H9 (cell line): ENCODE measurements at regions not wholly inside any gene's neighbourhood (a gene's known extent, or its start where the extent isn't known, plus 50 kb on each side); places are given as distances from the start of the nearest gene placed in this dataset.
"Not testable (repeated sequence)": the region's sequence is repeated elsewhere in the genome, so short reads cannot be mapped to it uniquely, and the experiment has no call there.

Experiments
- DNase-seq: peaks from one replicate; pipeline ENCODE4 v3.0.0-alpha.2; 2017
- H2AFZ ChIP-seq: one replicate; pipeline ENCODE4 v1.6.1; 2013; ENCODE audit warnings: mild to moderate bottlenecking, low read length, control low read depth, moderate library complexity
- H2AK5ac ChIP-seq: 2 replicates; pipeline ENCODE4 v1.6.1; 2013; ENCODE audit warnings: low read length, control low read depth, mixed read lengths; ENCODE audit not compliant: insufficient read length
- H2BK120ac ChIP-seq: one replicate; pipeline ENCODE4 v1.6.1; 2013; ENCODE audit warnings: low read depth, mild to moderate bottlenecking, low read length, control low read depth, inconsistent platforms; ENCODE audit not compliant: poor library complexity, severe bottlenecking
- H2BK12ac ChIP-seq: 2 replicates; pipeline ENCODE4 v1.6.1; 2013; ENCODE audit warnings: low read length, control low read depth, mixed read lengths, low read depth; ENCODE audit not compliant: insufficient read length
- H2BK15ac ChIP-seq: 2 replicates; pipeline ENCODE4 v1.6.1; 2013; ENCODE audit warnings: low read depth, low read length, control low read depth
- H2BK20ac ChIP-seq: one replicate; pipeline ENCODE4 v1.6.1; 2013; ENCODE audit warnings: low read depth, mild to moderate bottlenecking, low read length, control low read depth, inconsistent platforms; ENCODE audit not compliant: poor library complexity, severe bottlenecking
- H2BK5ac ChIP-seq: 2 replicates; pipeline ENCODE4 v1.6.1; 2013; ENCODE audit warnings: low read length, control low read depth, mixed read lengths; ENCODE audit not compliant: insufficient read length
- H3K14ac ChIP-seq: 2 replicates; pipeline ENCODE4 v1.6.1; 2013; ENCODE audit warnings: low read length, control low read depth; ENCODE audit not compliant: insufficient read depth
- H3K18ac ChIP-seq: 2 replicates; pipeline ENCODE4 v1.6.1; 2013; ENCODE audit warnings: low read depth, mild to moderate bottlenecking, mixed read lengths, low read length, control low read depth; ENCODE audit not compliant: insufficient read length
- H3K23ac ChIP-seq: 2 replicates; pipeline ENCODE4 v1.6.1; 2013; ENCODE audit warnings: low read length, control low read depth, mixed read lengths, low read depth; ENCODE audit not compliant: insufficient read length
- H3K23me2 ChIP-seq: 2 replicates; pipeline ENCODE4 v1.6.1; 2013; ENCODE audit warnings: low read depth, mild to moderate bottlenecking, mixed read lengths, low read length, control low read depth; ENCODE audit not compliant: insufficient read length, poor library complexity, severe bottlenecking
- H3K27ac ChIP-seq: 2 replicates; pipeline ENCODE4 v1.5.1; 2013; ENCODE audit warnings: low read length, control low read depth, mixed read lengths, low read depth; ENCODE audit not compliant: insufficient read length
- H3K27me3 ChIP-seq: 2 replicates; pipeline ENCODE4 v1.6.1; 2013; ENCODE audit warnings: low read length, control low read depth, inconsistent platforms; ENCODE audit not compliant: insufficient read depth
- H3K4ac ChIP-seq: 2 replicates; pipeline ENCODE4 v1.6.1; 2013; ENCODE audit warnings: low read depth, mild to moderate bottlenecking, control low read depth, inconsistent platforms, low read length, moderate library complexity
- H3K4me1 ChIP-seq: 2 replicates; pipeline ENCODE4 v1.6.1; 2013; ENCODE audit warnings: low read length, control low read depth, inconsistent platforms; ENCODE audit not compliant: insufficient read depth
- H3K4me2 ChIP-seq: 2 replicates; pipeline ENCODE4 v1.6.1; 2013; ENCODE audit warnings: low read length, control low read depth, mixed read lengths; ENCODE audit not compliant: insufficient read length, insufficient read depth
- H3K56ac ChIP-seq: 2 replicates; pipeline ENCODE4 v1.6.1; 2013; ENCODE audit warnings: low read depth, mild to moderate bottlenecking, mixed read lengths, low read length, control low read depth; ENCODE audit not compliant: insufficient read length
- H3K79me1 ChIP-seq: 2 replicates; pipeline ENCODE4 v1.6.1; 2013; ENCODE audit warnings: low read depth, mild to moderate bottlenecking, moderate library complexity, low read length, control low read depth, inconsistent platforms; ENCODE audit not compliant: insufficient read depth, poor library complexity, severe bottlenecking
- H3K79me2 ChIP-seq: 2 replicates; pipeline ENCODE4 v1.6.1; 2013; ENCODE audit warnings: low read length, control low read depth, inconsistent platforms; ENCODE audit not compliant: insufficient read depth
- H3K9ac ChIP-seq: 2 replicates; pipeline ENCODE4 v1.6.1; 2013; ENCODE audit warnings: low read length, control low read depth, mixed read lengths; ENCODE audit not compliant: insufficient read length; ENCODE audit errors: extremely low read depth
- H3K9me3 ChIP-seq: one replicate; pipeline ENCODE4 v1.6.1; 2013; ENCODE audit warnings: low read depth, low read length, inconsistent platforms; ENCODE audit not compliant: control insufficient read depth
- H3T11ph ChIP-seq: one replicate; pipeline ENCODE4 v1.6.1; 2013; ENCODE audit warnings: mild to moderate bottlenecking, low read length, control low read depth, inconsistent platforms
- H4K20me1 ChIP-seq: one replicate; pipeline ENCODE4 v1.6.1; 2013; ENCODE audit not compliant: control insufficient read depth, insufficient read length, insufficient read depth
- H4K5ac ChIP-seq: 2 replicates; pipeline ENCODE4 v1.6.1; 2013; ENCODE audit warnings: low read depth, mild to moderate bottlenecking, mixed read lengths, low read length, control low read depth; ENCODE audit not compliant: insufficient read length
- H4K8ac ChIP-seq: replicated peaks from 2 replicates; pipeline ENCODE4 v1.6.1; 2013; ENCODE audit warnings: low read length, control low read depth, mixed read lengths, low read depth; ENCODE audit not compliant: insufficient read length
- H4K91ac ChIP-seq: 2 replicates; pipeline ENCODE4 v1.6.1; 2013; ENCODE audit warnings: low read depth, mild to moderate bottlenecking, moderate library complexity, mixed read lengths, low read length, control low read depth; ENCODE audit not compliant: insufficient read length
- H3K27ac Mint-ChIP-seq, 3 experiments: 2 replicates in 2 of 3; 3 replicates in 1 of 3; pipeline ENCODE4 v1.8.0; 2020 to 2021; ENCODE audit warnings: mixed read lengths in 3 of 3, mild to moderate bottlenecking in 1 of 3, moderate library complexity in 1 of 3
- H3K27me3 Mint-ChIP-seq: 2 replicates; pipeline ENCODE4 v1.8.0; 2021; ENCODE audit warnings: low read depth, mild to moderate bottlenecking, moderate library complexity, mixed read lengths
- H3K36me3 Mint-ChIP-seq, 3 experiments: 2 replicates in 2 of 3; 3 replicates in 1 of 3; pipeline ENCODE4 v1.8.0; 2020 to 2021; ENCODE audit warnings: low read depth in 3 of 3, mixed read lengths in 3 of 3; ENCODE audit not compliant: insufficient read depth in 1 of 3
- H3K4me1 Mint-ChIP-seq, 2 experiments: 2 replicates each; pipeline ENCODE4 v1.8.0; 2020; ENCODE audit warnings: mixed read lengths in 2 of 2
- H3K4me3 Mint-ChIP-seq, 2 experiments: 2 replicates in 1 of 2; 3 replicates in 1 of 2; pipeline ENCODE4 v1.8.0; 2020 to 2021; ENCODE audit warnings: mild to moderate bottlenecking in 2 of 2, mixed read lengths in 2 of 2, moderate library complexity in 1 of 2
- H3K9me3 Mint-ChIP-seq, 2 experiments: 2 replicates in 1 of 2; 3 replicates in 1 of 2; pipeline ENCODE4 v1.8.0; 2020; ENCODE audit warnings: mild to moderate bottlenecking in 2 of 2, mixed read lengths in 2 of 2, moderate library complexity in 1 of 2
- WGBS: extraction: QIAGEN DNeasy Blood & Tissue Kit; methylation state at CpG from one replicate; pipeline ENCODE4 v1.1.7; 2013; ENCODE audit warnings: missing lambda C conversion rate, low lambda C conversion rate, mixed read lengths; ENCODE audit not compliant: insufficient read length; ENCODE audit errors: extremely low coverage; 5-methylcytosine and 5-hydroxymethylcytosine counted together

DNA sequence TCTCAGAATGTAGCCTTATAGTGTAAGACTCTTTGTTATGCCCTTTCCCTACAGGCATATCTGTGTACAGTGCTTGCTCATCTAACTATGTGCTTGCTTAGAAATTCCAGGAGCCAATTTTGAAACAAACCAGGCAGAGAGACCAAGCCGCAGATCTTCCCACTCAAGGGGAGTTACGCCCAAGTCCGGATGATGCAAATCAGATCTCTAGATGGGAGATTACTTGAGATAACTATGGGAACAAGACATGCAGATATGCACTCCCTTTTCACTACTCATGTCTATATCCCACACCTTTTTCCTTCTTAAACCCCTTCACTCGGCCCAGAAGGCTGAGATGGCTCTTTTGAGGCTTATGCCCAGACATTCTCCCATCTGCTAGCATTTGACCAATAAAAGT is 1496.5 kb downstream of the SPATA31A7 start:
- H3K4me1 ChIP-seq, H2BK15ac ChIP-seq, H3K9me3 ChIP-seq, H3K36me3 Mint-ChIP-seq, H2AFZ ChIP-seq, H2BK120ac ChIP-seq, H3K27ac Mint-ChIP-seq, DNase-seq, H2AK5ac ChIP-seq, H2BK5ac ChIP-seq, H3K27ac ChIP-seq, H3T11ph ChIP-seq, H2BK20ac ChIP-seq, H3K27me3 ChIP-seq, H3K79me2 ChIP-seq, H4K91ac ChIP-seq, H3K23ac ChIP-seq, H3K27me3 Mint-ChIP-seq, H3K4me2 ChIP-seq, H3K23me2 ChIP-seq, H4K20me1 ChIP-seq, H3K9ac ChIP-seq, H3K18ac ChIP-seq, H3K56ac ChIP-seq, H3K9me3 Mint-ChIP-seq, H3K79me1 ChIP-seq, H3K14ac ChIP-seq, H4K8ac ChIP-seq, H3K4me3 Mint-ChIP-seq, H3K4ac ChIP-seq, H4K5ac ChIP-seq, H3K4me1 Mint-ChIP-seq, H2BK12ac ChIP-seq: not testable (repeated sequence)
- WGBS = no CpG with 5 or more reads among the region's 4 CpGs

DNA sequence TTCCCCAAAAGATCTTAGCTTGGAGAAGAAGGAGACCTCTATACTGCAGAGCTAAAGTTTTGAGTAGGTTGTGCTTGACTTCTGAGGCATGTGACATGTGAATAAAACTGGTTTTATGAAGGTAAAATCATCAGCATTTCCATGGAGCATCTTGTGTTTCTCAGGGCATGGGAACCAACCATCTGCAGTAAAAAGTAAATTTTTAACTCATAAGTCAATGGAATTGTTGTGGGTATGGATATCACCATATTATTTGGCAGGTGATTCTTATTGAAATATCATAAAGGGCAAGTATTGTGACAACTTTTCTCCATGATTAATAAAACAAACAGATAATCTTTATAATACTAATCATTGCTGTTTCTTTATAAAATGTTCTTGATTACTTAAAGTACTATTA is 1503.2 kb downstream of the SPATA31A7 start:
- not testable (repeated sequence) for H2BK20ac ChIP-seq, H4K91ac ChIP-seq, H4K20me1 ChIP-seq, H2BK5ac ChIP-seq, H3K4me3 Mint-ChIP-seq, DNase-seq, H3K4me1 ChIP-seq, H3K9me3 Mint-ChIP-seq, H3K14ac ChIP-seq, H3T11ph ChIP-seq, H3K56ac ChIP-seq, H4K8ac ChIP-seq, H3K9ac ChIP-seq, H3K18ac ChIP-seq, H3K36me3 Mint-ChIP-seq, H3K27me3 ChIP-seq, H3K9me3 ChIP-seq, H4K5ac ChIP-seq, H2BK120ac ChIP-seq, H3K4me1 Mint-ChIP-seq, H3K4ac ChIP-seq, H3K27ac ChIP-seq, H2AFZ ChIP-seq, H3K27me3 Mint-ChIP-seq, H2BK15ac ChIP-seq, H3K23ac ChIP-seq, H3K27ac Mint-ChIP-seq, H3K79me2 ChIP-seq, H2AK5ac ChIP-seq, H2BK12ac ChIP-seq, H3K23me2 ChIP-seq, H3K4me2 ChIP-seq, H3K79me1 ChIP-seq

DNA sequence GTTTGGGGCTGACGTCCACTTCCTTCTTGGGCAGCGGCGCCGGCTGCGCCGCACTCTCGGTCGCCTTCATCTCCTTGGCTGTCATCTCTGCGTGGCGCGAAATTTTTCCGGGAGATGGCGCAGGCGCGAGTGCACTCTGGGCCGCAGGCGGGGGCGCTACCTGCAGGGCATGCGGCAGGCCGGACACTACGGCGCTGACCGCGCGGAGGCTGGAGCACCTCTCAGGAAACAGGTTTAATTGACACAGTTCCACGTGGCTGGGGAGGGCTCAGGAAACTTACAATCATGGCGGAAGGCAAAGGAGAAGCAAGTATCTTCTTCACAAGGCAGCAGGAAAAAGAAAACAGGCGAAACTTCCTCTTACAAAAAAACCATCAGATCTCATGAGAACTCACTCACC is 1521.5 kb downstream of the SPATA31A7 start:
- H3K27ac Mint-ChIP-seq, H4K8ac ChIP-seq, H3K27me3 Mint-ChIP-seq: not testable (repeated sequence)

More for the DNA sequence above, 1521.5 kb downstream of the SPATA31A7 start:
- not testable (repeated sequence) for H3K4me1 ChIP-seq, DNase-seq, H2BK5ac ChIP-seq, H3K9me3 Mint-ChIP-seq, H2BK120ac ChIP-seq, H3K14ac ChIP-seq, H3K9me3 ChIP-seq, H3T11ph ChIP-seq, H4K20me1 ChIP-seq, H3K79me1 ChIP-seq, H3K4me3 Mint-ChIP-seq, H4K5ac ChIP-seq, H2BK15ac ChIP-seq, H3K56ac ChIP-seq, H3K4me1 Mint-ChIP-seq, H3K36me3 Mint-ChIP-seq, H2BK12ac ChIP-seq, H3K27ac ChIP-seq, H2AFZ ChIP-seq, H3K9ac ChIP-seq, H3K4ac ChIP-seq, H3K27me3 ChIP-seq, H2AK5ac ChIP-seq, H2BK20ac ChIP-seq, H3K23ac ChIP-seq, H3K23me2 ChIP-seq, H4K91ac ChIP-seq, H3K79me2 ChIP-seq, H3K18ac ChIP-seq, H3K4me2 ChIP-seq
- no CpG with 5 or more reads among the region's 28 CpGs for WGBS
